ENCODE measurements at regions not wholly inside any gene's neighbourhood (a gene's known extent, or its start where the extent isn't known, plus 50 kb on each side); places are given as distances from the start of the nearest gene placed in this dataset.
"Not testable (repeated sequence)": the region's sequence is repeated elsewhere in the genome, so short reads cannot be mapped to it uniquely, and the experiment has no call there.

- no peak overlapping the region for H3K27ac ChIP-seq (ENCODE audit: low read length in 2 of 2)
- no peak overlapping the region for H3K4me2 ChIP-seq (replicated peaks; ENCODE audit: low read depth, low read length, poor library complexity, severe bottlenecking)
- no peaks in the 10 kb centered on the region for H3K4me1 ChIP-seq (ENCODE audit: control insufficient read depth in 2 of 2, insufficient read depth in 2 of 2, low read length in 2 of 2)
- Mint-ChIP-seq H3K4me3 (no peak overlapping the region), H3K27me3 (no peaks in the 10 kb centered on the region), H3K9me3 (ENCODE audit: insufficient read depth) (no peaks in the 10 kb centered on the region), H3K27ac (no peak overlapping the region), H3K4me1 (no peaks in the 10 kb centered on the region)
- H2AFZ ChIP-seq (ENCODE audit: insufficient read depth, low read depth, low read length, poor library complexity, severe bottlenecking): no peak overlapping the region
- POLR2A ChIA-PET: interaction anchor here (0.6 kb wide), 1 partner anchor 405 kb away, joined by 5 read pairs; no protein-coding TSS in a partner anchor
- no peaks in the 10 kb centered on the region for H4K20me1 ChIP-seq (ENCODE audit: control insufficient read depth, insufficient read depth, low read length, poor library complexity, severe bottlenecking)
- DNase-seq: no peak
- no peak for ATAC-seq (ENCODE audit: low read depth)
- H3K79me2 ChIP-seq (ENCODE audit: control insufficient read depth, insufficient read depth, low read length): no peaks in the 10 kb centered on the region
- no peaks in the 10 kb centered on the region for H3K27me3 ChIP-seq (replicated peaks in 1 of 4; ENCODE audit: control extremely low read depth in 1 of 4, control insufficient read depth in 3 of 4, insufficient read depth in 4 of 4, low read length in 3 of 4)
- no peak overlapping the region for H3K4me3 ChIP-seq (ENCODE audit: control extremely low read depth in 1 of 5, extremely low read depth in 1 of 5, insufficient read depth in 1 of 5, low read depth in 2 of 5, low read length in 4 of 5)
- no peaks in the 10 kb centered on the region for H3K9me3 ChIP-seq (ENCODE audit: control extremely low read depth in 1 of 3, control insufficient read depth in 2 of 3, insufficient read depth in 1 of 3, low read length in 2 of 3)
- no CpG with 5 or more reads among the region's 4 CpGs for WGBS (ENCODE audit: insufficient coverage)
- intact Hi-C loops (cut with micrococcal nuclease): no loop called here
- H3K9ac ChIP-seq (ENCODE audit: low read length): no peak overlapping the region
- no peak for TF ChIP-seq CTCF (IDR thresholded peaks at IDR 0.05)
- TF ChIP-seq EZH2 (IDR thresholded peaks at IDR 0.05; ENCODE audit: borderline replicate concordance, insufficient read depth, low read depth, low read length, poor library complexity, severe bottlenecking): no peak
- H3K36me3 ChIP-seq (replicated peaks in 1 of 2; ENCODE audit: control extremely low read depth in 1 of 2, control insufficient read depth in 1 of 2, extremely low read depth in 1 of 2, insufficient read depth in 2 of 2, low read length in 1 of 2): no peaks in the 10 kb centered on the region
- CTCF ChIA-PET: no interaction called here
Measured at GRCh38 chr6:21791581-21791980, 198.0 kb downstream of the SOX4 start.

GRCh38 chr6:21792177-21792576 lies 198.6 kb downstream of the SOX4 start:
- WGBS (ENCODE audit: insufficient coverage): 81% methylated on average over 3 of the region's 4 CpGs
- no peak overlapping the region for H3K27ac Mint-ChIP-seq
- Histone ChIP-seq H3K9ac (ENCODE audit: low read length) (no peak overlapping the region), H2AFZ (ENCODE audit: insufficient read depth, low read depth, low read length, poor library complexity, severe bottlenecking) (no peak overlapping the region), H4K20me1 (ENCODE audit: control insufficient read depth, insufficient read depth, low read length, poor library complexity, severe bottlenecking) (no peaks in the 10 kb centered on the region), H3K4me3 (ENCODE audit: control extremely low read depth in 1 of 5, extremely low read depth in 1 of 5, insufficient read depth in 1 of 5, low read depth in 2 of 5, low read length in 4 of 5) (no peak overlapping the region), H3K4me2 (replicated peaks; ENCODE audit: low read depth, low read length, poor library complexity, severe bottlenecking) (no peak overlapping the region), H3K79me2 (ENCODE audit: control insufficient read depth, insufficient read depth, low read length) (no peaks in the 10 kb centered on the region), H3K27me3 (replicated peaks in 1 of 4; ENCODE audit: control extremely low read depth in 1 of 4, control insufficient read depth in 3 of 4, insufficient read depth in 4 of 4, low read length in 3 of 4) (no peaks in the 10 kb centered on the region), H3K27ac (ENCODE audit: low read length in 2 of 2) (no peak overlapping the region), H3K4me1 (ENCODE audit: control insufficient read depth in 2 of 2, insufficient read depth in 2 of 2, low read length in 2 of 2) (no peaks in the 10 kb centered on the region), H3K9me3 (ENCODE audit: control extremely low read depth in 1 of 3, control insufficient read depth in 2 of 3, insufficient read depth in 1 of 3, low read length in 2 of 3) (no peaks in the 10 kb centered on the region), H3K36me3 (replicated peaks in 1 of 2; ENCODE audit: control extremely low read depth in 1 of 2, control insufficient read depth in 1 of 2, extremely low read depth in 1 of 2, insufficient read depth in 2 of 2, low read length in 1 of 2) (no peaks in the 10 kb centered on the region)
- no peak overlapping the region for H3K4me3 Mint-ChIP-seq
- no peaks in the 10 kb centered on the region for H3K9me3 Mint-ChIP-seq (ENCODE audit: insufficient read depth)
- no peak for TF ChIP-seq CTCF (IDR thresholded peaks at IDR 0.05)
- no peak for TF ChIP-seq EZH2 (IDR thresholded peaks at IDR 0.05; ENCODE audit: borderline replicate concordance, insufficient read depth, low read depth, low read length, poor library complexity, severe bottlenecking)
- no peaks in the 10 kb centered on the region for H3K4me1 Mint-ChIP-seq
- POLR2A ChIA-PET: no interaction called here
- no peaks in the 10 kb centered on the region for H3K27me3 Mint-ChIP-seq
- intact Hi-C loops (cut with micrococcal nuclease): no loop called here
- CTCF ChIA-PET: no interaction called here
- DNase-seq (no peak), ATAC-seq (ENCODE audit: low read depth) (no peak)

GRCh38 chr6:21796979-21797378 lies 203.4 kb downstream of the SOX4 start:
- H3K4me3 ChIP-seq (ENCODE audit: control extremely low read depth in 1 of 5, extremely low read depth in 1 of 5, insufficient read depth in 1 of 5, low read depth in 2 of 5, low read length in 4 of 5); H3K27ac Mint-ChIP-seq; DNase-seq; H3K27me3 Mint-ChIP-seq; H3K79me2 ChIP-seq (ENCODE audit: control insufficient read depth, insufficient read depth, low read length); H2AFZ ChIP-seq (ENCODE audit: insufficient read depth, low read depth, low read length, poor library complexity, severe bottlenecking); POLR2A ChIA-PET; H3K27ac ChIP-seq (ENCODE audit: low read length in 2 of 2); H3K4me2 ChIP-seq (replicated peaks; ENCODE audit: low read depth, low read length, poor library complexity, severe bottlenecking); H3K27me3 ChIP-seq (replicated peaks in 1 of 4; ENCODE audit: control extremely low read depth in 1 of 4, control insufficient read depth in 3 of 4, insufficient read depth in 4 of 4, low read length in 3 of 4); H4K20me1 ChIP-seq (ENCODE audit: control insufficient read depth, insufficient read depth, low read length, poor library complexity, severe bottlenecking); H3K9me3 ChIP-seq (ENCODE audit: control extremely low read depth in 1 of 3, control insufficient read depth in 2 of 3, insufficient read depth in 1 of 3, low read length in 2 of 3); H3K36me3 ChIP-seq (replicated peaks in 1 of 2; ENCODE audit: control extremely low read depth in 1 of 2, control insufficient read depth in 1 of 2, extremely low read depth in 1 of 2, insufficient read depth in 2 of 2, low read length in 1 of 2); H3K9ac ChIP-seq (ENCODE audit: low read length); ATAC-seq (ENCODE audit: low read depth); H3K4me1 Mint-ChIP-seq; intact Hi-C loops (cut with micrococcal nuclease); H3K4me1 ChIP-seq (ENCODE audit: control insufficient read depth in 2 of 2, insufficient read depth in 2 of 2, low read length in 2 of 2); H3K4me3 Mint-ChIP-seq; H3K9me3 Mint-ChIP-seq (ENCODE audit: insufficient read depth); CTCF ChIA-PET: not testable (repeated sequence)
- WGBS (ENCODE audit: insufficient coverage): 100% methylated on average over 3 of the region's 31 CpGs

Data from B cell (primary cell).